NCI-H1105 (cell line): ENCODE measurements at regions not wholly inside any gene's neighbourhood (a gene's known extent, or its start where the extent isn't known, plus 50 kb on each side); places are given as distances from the start of the nearest gene placed in this dataset.

Source experiments
- DNase-seq: peaks from one replicate; lab custom pipeline; 2025; lab: John Stamatoyannopoulos, UW

DNA sequence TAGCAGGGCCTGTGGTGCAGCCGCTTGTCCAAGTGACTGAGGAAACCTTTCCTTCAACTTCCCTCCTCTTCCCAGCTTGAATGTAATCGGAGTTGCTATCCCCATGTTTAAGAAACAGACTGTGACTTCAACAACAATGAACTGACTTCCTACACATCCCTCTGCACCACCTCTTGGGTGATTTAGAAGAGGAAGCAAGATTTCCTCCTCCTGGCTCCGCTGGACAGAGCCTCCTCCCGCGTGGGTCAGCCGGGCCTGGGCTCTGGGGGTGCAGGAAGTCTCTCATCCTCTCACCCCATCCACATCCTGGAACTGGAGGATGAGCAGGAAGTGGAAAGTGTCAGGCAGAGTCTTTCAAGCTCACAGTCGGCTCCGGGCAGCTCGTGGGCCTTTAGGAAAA is 84.3 kb downstream of the GATA6 start:
- DNase-seq: no peak

GRCh38 chr18:22253156-22253555 is 83.8 kb downstream of the GATA6 start:
- no peak for DNase-seq
